Esophagus squamous epithelium (tissue), 4 donors: ENCODE measurements at regions not wholly inside any gene's neighbourhood (a gene's known extent, or its start where the extent isn't known, plus 50 kb on each side); places are given as distances from the start of the nearest gene placed in this dataset.

Experiments
- CTCF ChIP-seq, 6 experiments: fragments of 450-650 bp in 4 of 6; fragments of 200-600 bp in 2 of 6; sonication (generic) in 2 of 6; IDR thresholded peaks; one replicate each; pipeline ENCODE4 v1.5.1; 2016 to 2019; ENCODE audit warnings: antibody characterized with exemption in 6 of 6, mild to moderate bottlenecking in 4 of 6, moderate library complexity in 4 of 6
- POLR2A ChIP-seq, 4 donors: fragments of 450-650 bp; IDR thresholded peaks; one replicate each; pipeline ENCODE4 v1.6.1; 2017; ENCODE audit warnings: antibody characterized with exemption in 4 of 4, mild to moderate bottlenecking in 4 of 4, moderate library complexity in 3 of 4

- no peak for TF ChIP-seq POLR2A (IDR thresholded peaks at IDR 0.05)
- TF ChIP-seq CTCF (IDR thresholded peaks at IDR 0.05), result no peak
Measured at GRCh38 chr11:37908219-37908548, 1310.1 kb upstream of the RAG2 start.
